ENCODE measurements at regions not wholly inside any gene's neighbourhood (a gene's known extent, or its start where the extent isn't known, plus 50 kb on each side); places are given as distances from the start of the nearest gene placed in this dataset.
"Not testable (repeated sequence)": the region's sequence is repeated elsewhere in the genome, so short reads cannot be mapped to it uniquely, and the experiment has no call there.

DNA sequence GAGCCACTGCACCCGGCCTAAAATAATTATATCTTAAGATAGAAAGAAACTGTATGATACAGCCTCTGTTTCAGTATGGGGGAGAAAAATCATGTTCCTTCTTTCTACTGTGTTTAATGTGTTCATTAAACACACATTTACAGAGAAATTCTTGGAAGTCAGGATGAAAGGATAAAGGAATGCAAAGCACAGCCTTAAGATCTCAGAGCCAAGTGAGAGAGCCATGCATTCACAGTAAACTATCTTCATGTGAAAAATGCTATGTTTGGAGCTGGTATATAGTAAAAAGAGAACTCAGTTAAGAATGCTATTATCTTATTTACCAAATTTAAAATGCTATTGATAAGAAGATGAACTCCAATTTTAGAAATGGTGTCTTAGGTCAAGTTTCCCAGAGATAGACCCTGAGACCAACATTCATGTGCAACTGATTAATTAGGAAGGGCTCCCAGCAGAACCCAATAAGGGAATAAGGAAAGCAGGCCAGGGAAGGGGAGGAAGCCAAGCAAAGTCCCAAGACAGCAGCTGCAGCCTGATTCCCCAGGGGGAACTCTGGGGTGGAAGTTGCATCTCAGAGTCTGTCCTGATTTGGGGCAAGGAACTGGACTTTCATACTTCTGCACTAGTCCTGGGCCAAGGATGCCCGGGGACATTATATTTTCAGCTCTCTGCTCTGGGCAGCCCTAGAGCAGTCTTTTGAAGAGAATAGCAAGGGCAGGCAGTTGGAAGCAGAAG, 130.0 kb upstream of the ZNF648 start:
- DNase-seq, result no peak

DNA sequence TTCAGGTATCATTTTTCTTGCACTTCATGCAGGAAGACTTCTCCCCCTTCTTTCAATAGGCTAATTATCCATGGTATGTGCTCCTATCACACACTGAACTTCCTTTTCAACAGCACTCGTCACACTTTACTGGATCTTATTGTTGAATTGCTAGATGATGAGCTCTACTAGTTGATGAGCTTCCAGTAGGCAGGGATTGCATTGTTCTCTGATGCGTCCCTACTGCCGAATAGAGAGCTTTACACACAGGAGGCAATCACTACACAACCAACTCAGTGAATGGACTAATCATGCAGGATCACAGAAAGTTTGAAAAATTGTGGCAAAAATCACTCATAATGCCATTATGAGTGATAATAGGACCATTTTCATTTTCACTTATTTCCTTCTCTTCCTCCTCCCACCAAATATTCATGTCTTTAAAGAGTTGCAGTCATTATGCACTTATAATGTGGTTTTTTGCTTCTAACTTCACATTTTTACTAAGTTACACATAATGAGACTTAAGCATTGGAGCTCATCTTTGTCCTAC, 128.1 kb upstream of the ZNF648 start:
- peak; percentile 11 for DNase-seq

DNA sequence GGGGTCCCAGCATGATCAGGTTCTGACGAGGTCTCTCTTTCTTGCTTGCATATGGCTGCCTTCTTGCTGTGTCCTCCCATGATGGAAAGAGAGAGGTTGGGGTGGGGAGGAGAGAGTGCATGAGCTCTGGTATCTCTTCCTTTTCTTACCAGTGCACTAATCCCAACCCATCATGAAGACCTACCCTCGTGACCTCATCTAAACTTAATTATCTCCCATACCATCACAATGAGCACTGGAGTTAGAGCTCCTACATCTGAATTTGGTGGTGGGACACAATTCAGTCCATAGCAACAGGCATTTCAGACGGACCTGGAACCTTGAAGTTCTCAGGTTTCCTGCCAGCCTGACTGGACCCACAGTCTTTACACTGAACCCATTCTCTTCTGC, 125.2 kb upstream of the ZNF648 start:
- no peak for DNase-seq

DNA sequence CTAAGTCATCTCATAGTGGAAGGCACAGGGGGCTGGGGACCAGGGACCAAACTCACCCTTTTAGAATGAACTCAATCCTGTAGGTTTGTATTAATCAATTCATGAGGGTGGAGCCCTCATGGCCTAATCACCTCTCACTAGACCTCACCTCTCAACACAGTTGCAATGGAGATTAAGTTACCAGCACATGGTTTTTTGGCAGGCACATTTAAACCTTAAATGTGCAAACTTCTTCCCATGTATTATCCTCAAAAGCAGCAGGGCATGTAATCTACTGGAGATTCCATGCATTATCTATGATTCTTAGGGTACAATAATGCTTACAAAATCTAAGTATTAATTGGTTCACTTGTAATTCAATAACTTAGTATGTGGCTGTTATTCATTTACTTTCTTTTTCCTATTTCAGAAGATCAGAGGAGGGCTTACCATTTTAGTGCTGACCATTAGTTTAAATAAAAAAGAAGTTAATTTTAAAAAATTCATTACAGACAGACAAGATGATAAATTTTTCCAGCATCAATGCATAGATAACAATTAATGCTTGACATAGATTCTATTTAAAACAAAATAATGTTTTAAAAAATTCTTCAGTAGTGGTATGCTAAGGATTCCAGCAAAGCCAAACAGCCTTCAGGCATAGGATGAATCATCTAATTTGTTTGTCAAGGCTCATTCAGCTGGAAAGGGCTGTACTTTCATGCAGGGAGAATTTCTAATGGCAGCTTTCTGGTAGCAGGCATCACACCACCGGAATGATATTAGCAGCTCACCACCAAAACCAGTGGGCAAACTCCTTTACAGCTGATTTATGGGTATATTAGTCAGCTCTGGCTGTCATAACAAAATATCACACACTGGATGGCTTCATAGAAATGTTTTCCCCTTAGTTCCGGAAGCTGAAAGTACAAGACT, 124.6 kb upstream of the ZNF648 start:
- DNase-seq, result peak; percentile 15

DNA sequence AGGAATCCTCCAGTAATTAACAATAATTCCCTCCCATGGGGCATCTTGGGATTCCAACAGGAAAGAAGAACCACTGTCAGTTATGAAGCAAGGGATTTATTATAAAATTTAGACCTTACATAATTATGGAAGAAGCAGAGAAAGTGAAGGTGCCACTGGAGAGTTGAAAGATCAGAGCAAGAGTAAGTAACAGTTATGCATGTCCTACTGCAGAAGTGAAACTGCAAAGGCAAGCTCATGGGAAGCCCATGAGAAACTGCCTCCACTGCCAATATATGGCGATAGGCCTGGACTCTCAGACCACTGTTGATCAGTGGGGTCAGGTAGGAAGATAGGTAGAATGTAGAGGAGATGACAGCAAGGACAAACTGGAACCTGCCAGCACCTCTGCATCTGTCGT, 123.6 kb upstream of the ZNF648 start:
- DNase-seq, result no peak

DNA sequence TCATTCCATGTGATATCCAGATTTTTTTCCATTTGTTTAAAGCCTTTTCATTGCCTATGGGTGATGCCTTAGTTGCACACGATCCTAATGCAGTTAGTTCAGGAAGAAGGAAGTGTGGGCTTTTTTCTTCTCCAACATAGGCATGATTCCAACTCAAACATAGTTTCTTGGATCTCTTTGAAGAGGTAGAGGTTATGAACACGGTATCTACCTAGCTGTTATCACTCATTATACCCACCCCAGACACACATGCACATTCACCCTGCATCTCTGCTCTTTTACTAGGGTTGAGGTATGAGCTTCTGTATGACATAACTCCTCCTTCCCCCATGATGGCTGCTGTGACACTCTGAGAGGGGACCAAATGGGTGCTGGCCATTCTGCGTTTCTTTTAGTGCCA, 122.1 kb upstream of the ZNF648 start:
- no peak for DNase-seq

DNA sequence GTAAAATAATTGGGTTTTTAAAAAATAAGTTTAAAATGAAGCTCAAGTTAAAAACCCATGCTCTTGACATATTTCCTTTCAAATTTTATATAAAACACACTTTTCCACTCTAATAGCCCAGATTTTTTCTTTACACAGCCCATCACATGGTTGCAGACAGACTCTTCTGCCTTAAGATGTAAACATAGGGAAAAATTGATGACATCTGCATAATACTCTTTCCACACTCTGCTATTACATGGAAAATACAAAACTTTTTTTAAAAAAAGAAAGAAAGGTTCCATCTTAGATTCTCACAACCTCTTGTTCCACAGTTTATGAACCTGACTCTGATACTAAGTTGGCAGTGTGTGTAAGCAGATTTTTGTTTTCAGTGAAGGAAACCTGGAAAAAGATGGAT, 120.8 kb upstream of the ZNF648 start:
- DNase-seq, result no peak

DNA sequence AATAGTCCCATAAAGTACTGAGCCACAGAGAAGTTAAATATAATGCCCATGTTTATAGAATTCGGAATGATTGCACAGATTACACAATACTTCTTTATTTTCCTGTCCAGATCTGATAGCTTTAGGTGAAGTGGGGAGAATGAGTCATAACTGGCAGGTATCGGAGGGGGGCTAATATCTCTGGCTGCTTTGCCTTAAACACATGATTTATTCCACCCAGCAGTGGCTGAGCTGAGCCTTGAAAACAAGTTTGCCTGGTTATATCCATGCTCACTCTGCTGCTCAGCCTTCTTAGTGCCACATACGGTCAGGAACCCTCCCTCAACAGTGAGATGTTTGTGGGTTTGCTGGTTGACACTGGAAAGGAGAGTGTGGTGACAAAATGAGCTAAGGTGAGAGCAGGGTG, 119.7 kb upstream of the ZNF648 start:
- DNase-seq, result peak; percentile 19

DNA sequence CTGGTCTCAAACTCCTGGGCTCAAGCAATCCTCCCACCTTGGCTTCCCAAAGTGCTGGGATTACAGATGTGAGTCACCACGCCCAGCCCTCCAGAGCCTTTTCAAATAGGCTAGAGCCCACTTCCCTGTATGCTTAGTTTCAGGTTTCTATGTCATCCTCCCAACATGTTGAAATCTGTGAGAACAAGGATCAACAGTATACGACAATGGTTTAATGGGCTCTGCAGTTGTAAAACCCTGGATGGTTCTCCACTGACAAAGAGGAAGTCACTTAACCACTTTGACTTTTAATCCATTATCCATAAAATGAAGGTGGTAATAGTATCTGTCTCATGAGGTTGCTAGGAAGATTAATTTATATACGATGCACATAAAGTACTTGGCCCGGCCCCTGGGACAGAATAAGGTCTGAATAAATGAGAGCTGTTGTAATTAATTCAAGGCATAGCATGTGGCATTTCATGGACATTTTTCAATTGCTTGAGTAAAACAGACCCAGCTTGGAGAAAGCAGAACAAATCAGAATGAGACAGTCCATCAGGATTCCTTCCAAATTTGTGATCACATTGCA, 113.9 kb upstream of the ZNF648 start:
- DNase-seq, result peak; percentile 97

DNA sequence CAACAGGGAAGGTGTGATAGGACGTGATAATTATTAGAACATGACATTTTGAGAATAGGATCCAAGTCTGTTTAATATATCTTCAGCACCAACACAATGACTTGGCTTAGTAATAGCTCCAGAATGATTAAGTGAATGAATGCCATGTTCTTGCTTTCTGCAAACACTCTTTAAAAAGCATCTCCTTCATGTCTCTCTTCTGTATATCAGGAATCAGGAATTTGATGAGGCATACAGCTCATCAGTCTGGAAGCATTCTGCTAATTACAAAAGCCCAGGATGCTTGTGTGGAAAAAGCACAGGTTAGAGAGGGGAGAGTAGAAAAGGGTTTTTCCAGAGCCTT, 113.0 kb upstream of the ZNF648 start:
- DNase-seq, result no peak

DNA sequence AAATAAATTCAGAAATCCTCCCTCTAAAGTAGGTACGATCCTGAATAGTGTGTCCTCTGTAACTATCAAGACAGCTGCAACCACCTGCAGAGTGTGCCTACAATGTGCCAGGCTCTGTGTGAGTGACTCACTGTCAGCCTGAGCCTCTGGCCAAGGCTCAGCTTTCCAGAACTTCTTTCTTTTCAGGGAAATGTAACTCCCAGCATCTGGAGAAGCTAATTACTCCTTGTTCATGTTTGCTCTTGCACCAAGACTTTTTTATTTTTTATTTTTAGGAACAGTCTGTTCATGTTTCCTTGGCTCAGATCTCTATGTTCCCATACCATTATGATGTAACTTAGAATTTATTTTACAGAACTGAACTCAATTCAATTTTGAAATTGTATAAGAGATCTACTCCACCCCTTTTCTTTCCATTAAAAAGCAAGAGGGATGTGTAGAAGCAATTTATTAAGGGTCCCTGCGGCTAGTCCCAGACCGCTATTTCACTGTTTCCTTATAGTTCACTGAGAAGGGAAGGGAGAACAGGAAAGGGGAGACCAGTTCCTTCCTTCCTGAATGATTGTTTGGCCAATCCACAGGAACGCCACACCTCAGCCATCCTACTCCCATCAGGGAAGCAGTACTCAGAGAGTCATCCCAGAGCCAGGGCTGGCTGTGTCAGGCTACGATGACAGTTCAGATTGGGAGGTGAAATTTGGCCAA, 112.4 kb upstream of the ZNF648 start:
- DNase-seq, result no peak

DNA sequence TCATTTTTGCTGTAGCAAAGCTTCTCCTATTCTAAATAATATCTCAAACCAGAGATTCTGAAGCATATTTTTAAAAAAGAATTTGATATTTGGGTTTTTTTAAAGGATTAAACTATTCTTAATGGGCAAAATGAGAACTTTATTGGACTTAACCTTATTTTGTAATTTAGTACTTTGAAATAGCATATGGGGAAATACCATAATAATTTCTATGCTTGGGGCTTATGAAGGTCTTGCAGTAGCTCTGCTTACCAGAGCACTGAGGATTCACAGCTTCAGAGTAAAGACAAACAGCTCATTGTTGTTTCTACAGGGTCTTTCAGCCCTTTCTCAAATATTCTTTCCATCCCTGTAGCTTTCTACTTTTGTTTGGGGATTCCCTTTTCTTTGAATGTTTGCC, 111.2 kb upstream of the ZNF648 start:
- DNase-seq, result no peak

DNA sequence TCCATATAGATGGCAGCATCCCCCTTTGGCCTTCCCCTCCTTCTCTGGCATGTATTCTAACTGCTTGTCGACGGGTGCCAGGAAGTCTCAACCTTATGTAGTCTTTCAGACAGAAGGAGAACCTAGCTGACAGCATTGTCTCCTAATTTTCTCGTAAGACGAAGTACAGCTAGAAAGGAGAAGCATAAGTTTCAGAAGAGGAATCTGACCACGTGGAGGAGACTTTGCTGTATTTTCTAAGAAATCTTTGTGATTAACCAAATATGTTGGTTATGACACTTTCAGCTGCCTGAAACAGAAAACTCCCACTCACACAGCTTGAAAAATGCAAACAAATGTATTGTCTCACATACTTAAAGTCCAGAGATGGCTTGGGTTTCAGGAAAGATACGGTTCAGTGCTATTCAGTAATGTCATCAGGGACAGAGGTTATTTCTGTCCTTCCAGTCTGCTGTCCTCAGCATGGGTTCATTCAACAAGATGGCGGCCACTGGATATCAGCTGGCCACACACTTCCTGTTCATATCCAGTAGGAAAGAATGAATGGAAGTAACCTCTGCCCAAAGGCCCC, 109.5 kb upstream of the ZNF648 start:
- DNase-seq, result no peak

DNA sequence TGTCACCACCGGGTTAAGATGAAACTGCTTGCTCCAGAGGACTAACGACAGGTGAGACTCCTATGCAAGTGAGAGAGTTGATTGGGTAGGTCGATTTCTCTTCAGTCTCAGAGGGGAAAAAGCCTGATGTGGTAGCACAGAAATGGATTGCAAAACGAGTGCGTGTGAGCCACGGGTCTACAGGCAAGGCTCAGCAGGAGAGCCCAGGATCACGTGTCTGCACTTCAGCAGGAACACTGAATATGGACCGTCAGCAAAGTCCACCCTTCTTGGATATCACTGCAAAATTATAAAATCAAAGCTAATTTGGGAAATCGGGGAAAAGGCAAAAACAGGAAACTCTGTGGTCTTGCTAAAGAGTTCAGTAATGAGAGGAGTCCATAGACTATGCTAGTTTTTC, 107.7 kb upstream of the ZNF648 start:
- no peak for DNase-seq

DNA sequence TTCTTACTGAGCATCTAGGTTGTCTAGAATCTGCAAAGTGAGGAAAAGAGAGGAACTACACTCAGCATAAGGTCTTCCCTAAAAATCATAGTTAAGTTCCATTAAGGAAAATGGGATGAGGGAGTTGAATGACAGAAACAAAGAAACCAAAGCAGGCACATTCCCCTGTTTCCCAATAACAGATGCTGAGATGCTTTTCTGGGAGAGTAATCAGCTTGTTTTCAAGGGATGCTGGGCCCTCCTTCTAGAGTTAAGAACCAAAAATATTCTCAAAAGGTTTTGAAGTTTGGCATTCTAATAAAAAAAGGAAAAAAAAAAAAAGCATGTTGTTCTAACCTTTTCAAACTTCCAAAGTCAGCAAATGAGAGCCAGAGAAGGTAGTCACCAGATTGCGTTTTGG, 105.2 kb upstream of the ZNF648 start:
- DNase-seq, result no peak

DNA sequence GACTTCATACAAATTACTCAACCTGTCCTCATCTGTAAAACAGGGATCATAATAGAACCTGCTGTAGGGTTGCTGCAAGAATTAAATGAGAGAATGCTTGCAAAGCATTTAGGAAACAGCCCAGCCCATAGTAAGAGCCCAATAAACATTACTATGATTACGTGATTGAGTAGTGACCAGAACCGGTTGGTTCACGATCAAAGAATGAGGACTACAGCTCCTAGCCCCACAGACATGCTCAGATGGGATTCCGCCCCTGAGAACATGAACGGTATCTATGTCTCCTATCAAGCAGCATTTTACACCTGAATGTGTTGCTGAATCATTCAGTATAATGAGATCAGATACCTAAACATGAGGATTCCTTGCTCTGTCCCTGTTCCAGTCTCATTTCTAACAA, 104.8 kb upstream of the ZNF648 start:
- no peak for DNase-seq

DNA sequence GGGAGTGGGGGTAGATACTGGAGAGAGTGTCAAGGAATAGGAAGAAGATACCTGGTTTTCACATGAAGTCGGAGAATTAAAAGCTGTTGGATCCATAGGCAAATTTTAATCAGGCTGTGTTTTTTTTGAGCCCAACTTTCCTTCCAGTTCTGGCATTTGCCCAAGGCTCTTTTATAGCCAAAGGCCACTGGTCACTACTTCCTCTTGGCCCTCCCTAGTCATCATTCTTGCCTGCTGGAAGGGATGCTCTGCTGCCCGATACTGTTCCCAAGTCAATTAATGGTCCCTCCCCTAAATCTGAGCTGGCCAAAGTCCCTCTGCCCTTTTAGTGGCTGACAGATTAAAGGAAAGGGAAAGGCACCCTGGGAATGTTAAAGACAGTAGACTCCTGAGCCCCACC, 102.8 kb upstream of the ZNF648 start:
- DNase-seq, result no peak

DNA sequence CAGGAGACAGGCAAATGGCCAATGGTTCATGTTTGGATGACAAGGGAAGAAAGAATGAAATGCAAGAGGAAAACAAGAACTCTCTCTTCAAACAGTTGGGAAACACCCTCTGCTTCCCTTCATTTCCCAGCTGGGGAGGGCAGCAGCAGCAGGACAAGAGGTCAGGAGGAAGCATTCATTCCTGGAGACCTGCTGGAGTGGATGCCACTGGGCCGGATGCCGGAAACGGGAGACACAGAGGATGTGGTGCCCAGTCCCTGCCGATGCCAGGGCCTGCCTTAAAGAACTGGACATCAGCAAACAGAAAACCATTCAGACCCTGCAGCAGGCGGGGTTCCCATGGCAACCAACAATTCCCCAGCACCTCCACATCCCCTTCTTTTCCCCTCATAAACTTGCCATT, 102.3 kb upstream of the ZNF648 start:
- DNase-seq, result no peak

DNA sequence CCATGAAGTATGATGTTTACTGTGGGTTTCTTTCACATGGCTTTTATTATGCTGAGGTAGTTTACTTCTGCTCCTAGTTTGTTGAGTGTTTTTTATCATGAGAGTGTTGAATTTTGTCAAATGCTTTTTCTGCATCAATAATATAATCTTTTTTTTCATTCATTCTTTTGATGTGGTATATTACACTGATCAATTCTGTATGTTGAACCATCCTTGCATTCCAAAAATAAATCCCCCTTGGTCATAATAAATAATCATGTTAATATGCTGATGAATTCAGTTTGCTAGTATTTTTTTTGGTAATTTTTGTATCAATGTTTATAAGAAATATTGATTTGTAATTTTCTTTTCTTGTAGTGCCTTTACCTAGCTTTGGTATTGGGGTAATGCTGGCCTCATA, 97.9 kb upstream of the ZNF648 start:
- DNase-seq, result no peak

DNA sequence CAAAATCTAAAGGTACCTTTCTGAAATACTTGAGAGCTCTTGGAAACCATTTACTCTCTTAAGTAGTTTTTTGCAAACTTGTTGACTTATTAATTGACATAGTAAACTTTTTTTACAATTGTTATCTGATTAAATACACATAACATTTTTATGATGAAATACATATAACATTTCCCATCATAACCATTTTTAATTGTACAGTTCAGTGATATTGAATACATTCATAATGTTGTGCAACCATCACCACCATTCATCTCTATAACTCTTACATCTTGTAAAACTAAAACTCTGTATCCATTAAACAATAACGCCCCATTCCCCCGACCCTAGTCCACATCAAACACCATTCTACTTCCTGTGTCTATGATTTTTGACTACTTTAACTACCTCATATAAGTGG, 95.7 kb upstream of the ZNF648 start:
- no peak for DNase-seq

DNA sequence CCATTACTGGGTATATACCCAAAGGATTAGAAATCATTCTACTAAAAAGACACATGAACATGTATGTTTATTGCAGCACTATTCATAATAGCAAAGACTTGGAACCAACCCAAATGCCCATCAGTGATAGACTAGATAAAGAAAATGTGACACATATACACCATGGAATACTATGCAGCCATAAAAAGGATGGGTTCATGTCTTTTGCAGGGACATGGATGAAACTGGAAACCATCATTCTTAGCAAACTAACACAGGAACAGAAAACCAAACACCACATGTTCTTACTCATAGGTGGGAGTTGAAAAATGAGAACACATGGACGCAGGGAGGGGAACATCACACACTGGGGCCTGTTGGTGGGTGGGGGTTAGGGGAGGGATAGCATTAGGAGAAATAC, 92.9 kb upstream of the ZNF648 start:
- DNase-seq, result not testable (repeated sequence)

DNA sequence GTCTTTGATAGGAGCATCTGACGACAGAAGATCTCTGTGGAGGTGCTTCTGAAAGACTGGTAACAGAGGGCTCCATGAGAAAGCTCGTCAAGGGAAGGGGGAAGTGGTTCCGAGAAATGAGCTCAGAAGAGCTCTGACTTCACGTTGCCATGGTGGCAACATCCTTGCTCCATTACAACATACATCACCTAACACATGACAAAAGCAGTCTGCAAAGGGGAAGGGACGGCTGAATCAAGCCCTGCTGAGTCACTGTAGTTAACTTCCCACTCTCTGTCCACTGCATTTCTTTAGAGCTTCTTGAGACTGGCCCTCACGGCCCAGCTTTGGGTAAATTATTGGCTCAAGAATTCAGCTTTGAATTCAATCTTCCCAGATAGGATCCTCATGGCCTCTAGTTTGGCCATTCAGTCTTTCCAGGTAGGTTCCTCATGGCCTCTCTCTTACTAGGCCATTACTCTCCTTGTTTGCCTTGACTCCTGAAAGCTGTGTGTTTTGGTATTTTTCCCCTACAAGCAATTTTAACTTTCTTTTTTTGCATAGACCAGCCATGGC, 88.0 kb upstream of the ZNF648 start:
- no peak for DNase-seq

DNA sequence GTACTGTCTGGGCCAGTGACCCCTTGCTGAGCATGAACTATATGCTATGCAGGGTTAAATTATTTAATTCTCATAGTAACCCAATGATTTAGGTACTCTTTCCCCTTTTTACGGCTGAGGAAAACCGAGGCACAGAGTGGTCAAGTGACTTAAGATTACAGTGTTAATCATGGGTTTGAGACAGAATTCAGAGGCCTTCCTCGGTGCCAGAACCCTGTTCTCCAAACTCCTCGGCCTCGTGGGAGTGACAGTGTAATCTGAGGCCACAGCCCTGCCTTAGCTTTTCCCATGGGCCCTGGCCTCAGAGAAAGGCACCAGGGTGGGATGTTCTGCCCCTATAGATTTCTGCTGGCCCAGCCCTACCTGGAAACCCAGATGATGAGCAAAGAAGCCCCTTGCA, 86.4 kb upstream of the ZNF648 start:
- no peak for DNase-seq

Data from NCI-H345 (cell line).